MM.1S (cell line): ENCODE measurements at regions not wholly inside any gene's neighbourhood (a gene's known extent, or its start where the extent isn't known, plus 50 kb on each side); places are given as distances from the start of the nearest gene placed in this dataset.

Experiments used
- DNase-seq: peaks from one replicate; pipeline ENCODE4 v3.0.0-alpha.2; 2015
- H2AFZ ChIP-seq: fragments of 300-600 bp; sonication (generic); 2 replicates; pipeline ENCODE4 v1.6.0; 2016; ENCODE audit warnings: antibody characterized with exemption, low read length
- H3F3A ChIP-seq: fragments of 300-600 bp; sonication (generic); 2 replicates; pipeline ENCODE4 v1.6.1; 2016; ENCODE audit warnings: mild to moderate bottlenecking, antibody characterized with exemption, low read length, moderate library complexity, mixed read lengths; ENCODE audit not compliant: insufficient read depth
- H3K27ac ChIP-seq: fragments of 300-600 bp; sonication (generic); 2 replicates; pipeline ENCODE4 v1.5.1; 2016; ENCODE audit warnings: mild to moderate bottlenecking, low read length
- H3K27me3 ChIP-seq: fragments of 300-600 bp; sonication (generic); replicated peaks from 2 replicates; pipeline ENCODE4 v1.6.0; 2016; ENCODE audit warnings: low read length; ENCODE audit not compliant: insufficient read depth
- H3K36me3 ChIP-seq: fragments of 300-600 bp; sonication (generic); replicated peaks from 2 replicates; pipeline ENCODE4 v1.6.1; 2016; ENCODE audit warnings: mild to moderate bottlenecking, low read length, mixed read lengths; ENCODE audit not compliant: insufficient read depth
- H3K4me1 ChIP-seq: fragments of 300-600 bp; sonication (generic); 2 replicates; pipeline ENCODE4 v1.6.1; 2016; ENCODE audit warnings: low read length, mixed read lengths
- H3K4me2 ChIP-seq: fragments of 300-600 bp; sonication (generic); 2 replicates; pipeline ENCODE4 v1.6.0; 2016; ENCODE audit warnings: low read depth, low read length
- H3K4me3 ChIP-seq: fragments of 300-600 bp; sonication (generic); 2 replicates; pipeline ENCODE4 v1.5.1; 2016; ENCODE audit warnings: low read length, mixed read lengths
- H3K79me2 ChIP-seq: fragments of 300-600 bp; sonication (generic); 2 replicates; pipeline ENCODE4 v1.6.1; 2016; ENCODE audit warnings: mixed run types, low read length, mixed read lengths
- H3K9ac ChIP-seq: fragments of 300-600 bp; sonication (generic); 2 replicates; pipeline ENCODE4 v1.6.1; 2016; ENCODE audit warnings: low read length, mixed read lengths
- H3K9me2 ChIP-seq: fragments of 300-600 bp; sonication (generic); replicated peaks from 2 replicates; pipeline ENCODE4 v1.6.1; 2016; ENCODE audit warnings: mild to moderate bottlenecking, low read length, mixed read lengths; ENCODE audit not compliant: insufficient read depth
- H3K9me3 ChIP-seq: fragments of 300-600 bp; sonication (generic); replicated peaks from 2 replicates; pipeline ENCODE4 v1.6.1; 2016; ENCODE audit warnings: mild to moderate bottlenecking, low read length, mixed read lengths; ENCODE audit not compliant: insufficient read depth
- H4K20me1 ChIP-seq: fragments of 300-600 bp; sonication (generic); 2 replicates; pipeline ENCODE4 v1.6.1; 2016; ENCODE audit warnings: mild to moderate bottlenecking, low read length, moderate library complexity, mixed read lengths; ENCODE audit not compliant: insufficient read depth
- EZH2 ChIP-seq: fragments of 300-600 bp; sonication (generic); optimal IDR thresholded peaks from 2 replicates; pipeline ENCODE3; 2017; ENCODE audit warnings: low read depth, mild to moderate bottlenecking, antibody characterized with exemption, low read length, mixed read lengths
- EZH2phosphoT487 ChIP-seq: fragments of 300-600 bp; sonication (generic); IDR thresholded peaks from 2 replicates; pipeline ENCODE4 v1.6.1; 2018; ENCODE audit warnings: antibody characterized with exemption, low read length
- TF ChIP-seq, protein P1 (sequence below): fragments of 300-600 bp; sonication (generic); IDR thresholded peaks from 2 replicates; pipeline ENCODE4 v1.5.1; 2016; ENCODE audit warnings: antibody characterized with exemption, low read length, mixed read lengths

DNA sequence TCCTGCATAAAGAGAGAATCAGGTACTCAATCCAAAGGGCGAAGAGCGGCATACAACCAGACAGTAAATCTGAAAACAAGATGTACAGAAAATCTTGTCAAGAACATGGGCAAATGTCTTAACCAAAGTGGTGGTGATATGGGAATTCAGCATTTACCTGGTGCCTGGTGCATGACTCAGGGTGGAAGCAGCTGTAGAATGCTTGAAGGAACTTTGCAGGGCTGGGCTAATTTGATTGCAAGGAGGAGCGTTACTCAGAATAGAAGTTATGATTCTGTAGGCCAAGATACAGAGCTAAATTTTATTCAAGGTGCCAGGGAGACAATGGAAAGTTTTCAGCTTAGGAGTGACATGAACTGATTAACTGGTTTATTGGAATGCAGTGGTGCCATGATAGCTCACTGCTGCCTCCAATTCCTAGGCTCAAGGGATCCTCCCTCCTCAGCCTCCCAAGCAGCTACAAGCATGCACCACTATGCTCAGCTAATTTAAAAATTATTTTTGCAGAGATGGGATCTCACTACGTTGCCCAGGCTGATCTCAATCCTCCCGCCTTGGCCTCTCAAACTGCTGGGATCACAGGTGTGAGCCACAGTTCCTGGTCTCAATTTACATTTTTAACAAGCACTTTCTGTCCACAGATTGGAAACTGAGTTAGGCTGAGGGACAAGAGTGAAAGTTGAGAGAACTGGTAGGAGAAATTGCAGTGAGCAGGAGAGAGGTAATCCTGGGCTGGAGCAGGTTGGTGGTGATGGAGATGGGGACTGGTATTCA, 91.5 kb upstream of the TBC1D5 start:
- no peaks in the 10 kb centered on the region for H4K20me1 ChIP-seq
- H2AFZ ChIP-seq: no peak overlapping the region
- H3K4me3 ChIP-seq: no peak overlapping the region
- no peak for TF ChIP-seq EZH2
- no peak for TF ChIP-seq EZH2phosphoT487
- TF ChIP-seq, protein P1, sequence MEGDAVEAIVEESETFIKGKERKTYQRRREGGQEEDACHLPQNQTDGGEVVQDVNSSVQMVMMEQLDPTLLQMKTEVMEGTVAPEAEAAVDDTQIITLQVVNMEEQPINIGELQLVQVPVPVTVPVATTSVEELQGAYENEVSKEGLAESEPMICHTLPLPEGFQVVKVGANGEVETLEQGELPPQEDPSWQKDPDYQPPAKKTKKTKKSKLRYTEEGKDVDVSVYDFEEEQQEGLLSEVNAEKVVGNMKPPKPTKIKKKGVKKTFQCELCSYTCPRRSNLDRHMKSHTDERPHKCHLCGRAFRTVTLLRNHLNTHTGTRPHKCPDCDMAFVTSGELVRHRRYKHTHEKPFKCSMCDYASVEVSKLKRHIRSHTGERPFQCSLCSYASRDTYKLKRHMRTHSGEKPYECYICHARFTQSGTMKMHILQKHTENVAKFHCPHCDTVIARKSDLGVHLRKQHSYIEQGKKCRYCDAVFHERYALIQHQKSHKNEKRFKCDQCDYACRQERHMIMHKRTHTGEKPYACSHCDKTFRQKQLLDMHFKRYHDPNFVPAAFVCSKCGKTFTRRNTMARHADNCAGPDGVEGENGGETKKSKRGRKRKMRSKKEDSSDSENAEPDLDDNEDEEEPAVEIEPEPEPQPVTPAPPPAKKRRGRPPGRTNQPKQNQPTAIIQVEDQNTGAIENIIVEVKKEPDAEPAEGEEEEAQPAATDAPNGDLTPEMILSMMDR: no peak
- H3K27ac ChIP-seq: no peak overlapping the region
- no peaks in the 10 kb centered on the region for H3K9me3 ChIP-seq
- no peaks in the 10 kb centered on the region for H3K79me2 ChIP-seq
- no peaks in the 10 kb centered on the region for H3K36me3 ChIP-seq
- DNase-seq: no peak
- no peaks in the 10 kb centered on the region for H3K4me1 ChIP-seq
- H3K4me2 ChIP-seq: no peak overlapping the region
- no peaks in the 10 kb centered on the region for H3K27me3 ChIP-seq
- H3K9me2 ChIP-seq: no peaks in the 10 kb centered on the region
- no peaks in the 10 kb centered on the region for H3F3A ChIP-seq
- no peak overlapping the region for H3K9ac ChIP-seq

DNA sequence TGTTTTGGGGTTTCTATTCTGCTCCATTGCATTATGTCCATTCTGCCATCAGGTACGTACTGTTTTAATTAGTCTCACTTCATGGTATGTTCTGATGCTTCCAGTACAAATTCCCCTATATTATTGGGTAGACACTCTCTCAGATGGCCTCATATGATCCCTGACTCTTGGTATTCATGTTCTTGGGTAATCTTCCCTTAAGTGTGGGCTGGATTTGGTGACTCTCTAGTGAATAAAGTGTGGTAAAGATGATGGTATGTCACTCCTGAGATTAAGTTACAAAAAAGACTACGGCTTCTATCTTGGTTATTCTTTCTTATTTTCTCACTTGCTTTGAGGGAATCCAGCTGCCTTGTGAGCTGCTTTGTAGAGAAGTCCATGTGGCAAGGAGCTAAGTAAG, 89.6 kb upstream of the TBC1D5 start:
- Histone ChIP-seq H3K79me2 (no peaks in the 10 kb centered on the region), H3K9me2 (no peaks in the 10 kb centered on the region), H3K27me3 (no peaks in the 10 kb centered on the region), H3K4me1 (no peaks in the 10 kb centered on the region), H3K4me2 (no peak overlapping the region), H3K9me3 (no peaks in the 10 kb centered on the region), H3F3A (no peaks in the 10 kb centered on the region), H4K20me1 (no peaks in the 10 kb centered on the region), H3K4me3 (no peak overlapping the region), H3K9ac (no peak overlapping the region), H3K27ac (no peak overlapping the region), H3K36me3 (no peaks in the 10 kb centered on the region), H2AFZ (no peak overlapping the region)
- no peak for DNase-seq
- TF ChIP-seq EZH2phosphoT487: no peak
- no peak for TF ChIP-seq EZH2
- TF ChIP-seq, protein P1: no peak

DNA sequence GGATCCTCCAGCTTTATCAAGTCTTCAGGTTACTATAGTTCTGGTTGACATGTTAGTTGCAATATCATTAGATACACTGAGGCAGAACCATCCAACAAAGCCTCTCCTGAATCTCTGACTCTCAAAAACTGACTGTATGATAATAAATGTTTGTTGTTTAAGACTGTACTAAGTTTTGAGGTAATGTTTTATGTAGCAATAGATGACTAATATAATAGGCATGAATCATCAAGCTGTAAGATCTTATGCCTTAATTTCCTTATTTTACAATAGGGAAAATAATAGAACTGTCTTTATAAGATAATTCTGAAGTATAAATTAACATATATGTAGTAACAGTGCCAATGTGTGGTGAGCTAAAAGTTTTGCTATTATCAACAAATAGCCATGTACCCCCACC, 88.9 kb upstream of the TBC1D5 start:
- Histone ChIP-seq H4K20me1 (no peaks in the 10 kb centered on the region), H3K4me2 (no peak overlapping the region), H3K27me3 (no peaks in the 10 kb centered on the region), H3K9ac (no peak overlapping the region), H3K4me1 (no peaks in the 10 kb centered on the region), H3K27ac (no peak overlapping the region), H3K9me3 (no peaks in the 10 kb centered on the region), H3K4me3 (no peak overlapping the region), H3K36me3 (no peaks in the 10 kb centered on the region), H2AFZ (no peak overlapping the region), H3K9me2 (no peaks in the 10 kb centered on the region), H3F3A (no peaks in the 10 kb centered on the region), H3K79me2 (no peaks in the 10 kb centered on the region)
- no peak for DNase-seq
- TF ChIP-seq EZH2phosphoT487: no peak
- TF ChIP-seq EZH2: no peak
- TF ChIP-seq, protein P1: no peak
